IMR-90 (cell line): ENCODE measurements at regions not wholly inside any gene's neighbourhood (a gene's known extent, or its start where the extent isn't known, plus 50 kb on each side); places are given as distances from the start of the nearest gene placed in this dataset.

Source experiments
- ATAC-seq: fragments of 200-7000 bp; cut with Tn5 transposase; 2 replicates; pipeline ENCODE4 v1.9.1; 2020; ENCODE audit warnings: low read depth, mild to moderate bottlenecking, moderate library complexity
- BruUV-seq: library from RNA; stranded (reverse); fragments of 400-500 nt; replicated peaks from 2 replicates; lab custom pipeline; 2021; lab: Mats Ljungman, UMichigan
- CTCF ChIA-PET: fragments of 300-600 bp; formaldehyde crosslinking; extraction: SDS; loops from one replicate; lab custom pipeline; 2021; ENCODE audit warnings: antibody characterized with exemption; lab: Yijun Ruan, JAX
- POLR2A ChIA-PET: fragments of 300-600 bp; sonication (Branson Sonifier 250); formaldehyde crosslinking; loops from one replicate; lab custom pipeline; 2022; ENCODE audit warnings: antibody characterized with exemption; ENCODE audit not compliant: unreplicated experiment; lab: Charles Lee
- DNase-seq: peaks from one replicate; pipeline ENCODE4 v3.0.0; 2013
- H2AFZ ChIP-seq: replicated peaks from 2 replicates; pipeline ENCODE3; 2013; ENCODE audit warnings: low read length, mild to moderate bottlenecking; ENCODE audit not compliant: poor library complexity
- H2AK5ac ChIP-seq: 2 replicates; pipeline ENCODE4 v1.6.1; 2013; ENCODE audit warnings: low read depth, low read length, inconsistent platforms
- H2AK9ac ChIP-seq: replicated peaks from 2 replicates; pipeline ENCODE3; 2013; ENCODE audit warnings: mild to moderate bottlenecking, low read depth, low read length, moderate library complexity; ENCODE audit not compliant: poor library complexity
- H2BK120ac ChIP-seq: 2 replicates; pipeline ENCODE4 v1.6.1; 2013; ENCODE audit warnings: low read depth, low read length, inconsistent platforms
- H2BK15ac ChIP-seq: 3 replicates; pipeline ENCODE4 v1.6.1; 2013; ENCODE audit warnings: low read depth, low read length, inconsistent platforms
- H2BK20ac ChIP-seq: 2 replicates; pipeline ENCODE4 v1.6.1; 2013; ENCODE audit warnings: low read depth, mild to moderate bottlenecking, inconsistent platforms, low read length, moderate library complexity
- H2BK5ac ChIP-seq: 2 replicates; pipeline ENCODE4 v1.6.1; 2013; ENCODE audit warnings: mild to moderate bottlenecking, low read depth, low read length, inconsistent platforms; ENCODE audit not compliant: poor library complexity, severe bottlenecking
- H3K14ac ChIP-seq: replicated peaks from 2 replicates; pipeline ENCODE4 v1.6.1; 2013; ENCODE audit warnings: low read depth, low read length, inconsistent platforms
- H3K18ac ChIP-seq: 2 replicates; pipeline ENCODE4 v1.6.1; 2013; ENCODE audit warnings: low read depth, low read length, control low read depth
- H3K23ac ChIP-seq: 2 replicates; pipeline ENCODE4 v1.6.1; 2013; ENCODE audit warnings: low read depth, low read length, inconsistent platforms
- H3K27ac ChIP-seq: 2 replicates; pipeline ENCODE4 v1.5.1; 2013; ENCODE audit warnings: mild to moderate bottlenecking, control low read depth, low read length; ENCODE audit not compliant: insufficient read depth
- H3K27me3 ChIP-seq: 2 replicates; pipeline ENCODE4 v1.6.1; 2013; ENCODE audit warnings: low read length; ENCODE audit not compliant: control insufficient read depth, insufficient read depth
- H3K36me3 ChIP-seq: 2 replicates; pipeline ENCODE4 v1.6.1; 2013; ENCODE audit warnings: low read length, mixed read lengths; ENCODE audit not compliant: control insufficient read depth, insufficient read depth
- H3K4ac ChIP-seq: 2 replicates; pipeline ENCODE4 v1.6.1; 2013; ENCODE audit warnings: low read depth, low read length, inconsistent platforms
- H3K4me1 ChIP-seq: 2 replicates; pipeline ENCODE4 v1.6.1; 2013; ENCODE audit warnings: low read length, mixed read lengths; ENCODE audit not compliant: control insufficient read depth, insufficient read depth
- H3K4me2 ChIP-seq: 2 replicates; pipeline ENCODE4 v1.6.1; 2013; ENCODE audit warnings: low read depth, mild to moderate bottlenecking, control low read depth, low read length, moderate library complexity
- H3K4me3 ChIP-seq: 2 replicates; pipeline ENCODE4 v1.5.1; 2013; ENCODE audit warnings: low read depth, mild to moderate bottlenecking, control low read depth, low read length, moderate library complexity; ENCODE audit not compliant: insufficient read depth
- H3K56ac ChIP-seq: 2 replicates; pipeline ENCODE4 v1.6.1; 2013; ENCODE audit warnings: low read length, inconsistent platforms; ENCODE audit not compliant: insufficient read depth; ENCODE audit errors: extremely low read depth
- H3K79me1 ChIP-seq, 2 experiments: 2 replicates each; pipeline ENCODE4 v1.6.1; 2013; ENCODE audit warnings: low read length in 2 of 2, inconsistent platforms in 1 of 2, low read depth in 1 of 2
- H3K9ac ChIP-seq: 2 replicates; pipeline ENCODE4 v1.6.1; 2013; ENCODE audit warnings: low read depth, low read length, control low read depth
- H3K9me1 ChIP-seq: 2 replicates; pipeline ENCODE4 v1.6.1; 2013; ENCODE audit warnings: low read length, inconsistent platforms; ENCODE audit not compliant: insufficient read depth
- H3K9me3 ChIP-seq: 2 replicates; pipeline ENCODE4 v1.6.1; 2013; ENCODE audit warnings: low read length; ENCODE audit not compliant: control insufficient read depth, insufficient read depth
- H4K20me1 ChIP-seq: 2 replicates; pipeline ENCODE4 v1.6.1; 2013; ENCODE audit warnings: low read length, inconsistent platforms; ENCODE audit not compliant: insufficient read depth
- H4K5ac ChIP-seq: 2 replicates; pipeline ENCODE4 v1.6.1; 2013; ENCODE audit warnings: mild to moderate bottlenecking, low read depth, low read length, control low read depth
- H4K8ac ChIP-seq, 2 experiments: 2 replicates each; pipeline ENCODE4 v1.6.1; 2013; ENCODE audit warnings: low read depth in 2 of 2, low read length in 2 of 2, control low read depth in 1 of 2, inconsistent platforms in 1 of 2
- H4K91ac ChIP-seq: 2 replicates; pipeline ENCODE4 v1.6.1; 2013; ENCODE audit warnings: low read depth, low read length, inconsistent platforms; ENCODE audit not compliant: insufficient read depth
- BHLHE40 ChIP-seq: fragments of 150-350 bp; IDR thresholded peaks from 2 replicates; pipeline ENCODE4 v1.6.1; 2016; ENCODE audit warnings: mild to moderate bottlenecking, low read depth, low read length
- CEBPB ChIP-seq: IDR thresholded peaks from 2 replicates; pipeline ENCODE4 v1.6.1; 2012; ENCODE audit warnings: low read depth, low read length, improper control_type of control experiment
- MAZ ChIP-seq: IDR thresholded peaks from 2 replicates; pipeline ENCODE4 v1.6.1; 2012; ENCODE audit warnings: low read depth, mild to moderate bottlenecking, low read length, improper control_type of control experiment, moderate library complexity, borderline replicate concordance
- MXI1 ChIP-seq: IDR thresholded peaks from 2 replicates; pipeline ENCODE4 v1.6.1; 2012; ENCODE audit warnings: low read depth, mild to moderate bottlenecking, low read length, moderate library complexity, borderline replicate concordance
- POLR2A ChIP-seq: IDR thresholded peaks from 2 replicates; pipeline ENCODE4 v1.6.1; 2012; ENCODE audit warnings: mild to moderate bottlenecking, low read depth, low read length
- RFX5 ChIP-seq: IDR thresholded peaks from 2 replicates; pipeline ENCODE4 v1.8.0; 2012; ENCODE audit warnings: low read depth, mild to moderate bottlenecking, low read length, moderate library complexity
- SMC3 ChIP-seq: fragments of 150-350 bp; IDR thresholded peaks from 2 replicates; pipeline ENCODE4 v1.6.1; 2016; ENCODE audit warnings: low read depth, mild to moderate bottlenecking, antibody characterized with exemption, low read length, moderate library complexity
- WGBS, 2 experiments: methylation state at CpG; one replicate each; pipeline versions ENCODE4 v1.1.5 to v1.1.7; 2013; ENCODE audit warnings: missing lambda C conversion rate in 2 of 2; ENCODE audit not compliant: insufficient read length in 1 of 2; ENCODE audit errors: extremely low coverage in 2 of 2; 5-methylcytosine and 5-hydroxymethylcytosine counted together
- dilution Hi-C: fragments of 300-500 bp; cut with HindIII; formaldehyde crosslinking; loops from one replicate; pipeline ENCODE4 v1.14.3; 2018; ENCODE audit warnings: low sequenced_read_pairs; ENCODE audit not compliant: unreplicated experiment
- in situ Hi-C: fragments of 300-500 bp; cut with MboI; formaldehyde crosslinking; loops from 3 replicates; pipeline ENCODE4 v1.14.3; 2019; ENCODE audit warnings: low sequenced_read_pairs, inconsistent platforms, mixed read lengths
- intact Hi-C: fragments of 100-400 bp; cut with micrococcal nuclease; formaldehyde crosslinking; loops from 2 replicates; pipeline ENCODE4 v1.10.0; 2022

- no peak overlapping the region for H2BK5ac ChIP-seq
- no peak overlapping the region for H3K27ac ChIP-seq
- POLR2A ChIA-PET = no interaction called here
- no TSS peak for BruUV-seq
- dilution Hi-C loops = no loop called here
- H3K23ac ChIP-seq = no peak overlapping the region
- intact Hi-C loops = no loop called here
- no peak overlapping the region for H2BK15ac ChIP-seq
- H2AK5ac ChIP-seq = no peak overlapping the region
- in situ Hi-C loops = no loop called here
- H2BK20ac ChIP-seq = no peak overlapping the region
- no peaks in the 10 kb centered on the region for H4K20me1 ChIP-seq
- H3K9me3 ChIP-seq = peaks cover 8% of the 10 kb centered on the region; the same call in 1 of the 2 replicates
- H2AFZ ChIP-seq = no peak overlapping the region
- H4K5ac ChIP-seq = no peak overlapping the region
- H4K91ac ChIP-seq = no peak overlapping the region
- no peaks in the 10 kb centered on the region for H3K4me1 ChIP-seq
- ATAC-seq (no peak), DNase-seq (no peak)
- no peaks in the 10 kb centered on the region for H3K79me1 ChIP-seq
- H3K14ac ChIP-seq = no peak overlapping the region
- H3K18ac ChIP-seq = no peak overlapping the region
- H3K4me2 ChIP-seq = no peak overlapping the region
- no peak overlapping the region for H3K56ac ChIP-seq
- H2BK120ac ChIP-seq = no peak overlapping the region
- no peak overlapping the region for H3K9ac ChIP-seq
- no peak overlapping the region for H4K8ac ChIP-seq
- no peaks in the 10 kb centered on the region for H3K27me3 ChIP-seq
- no CpG with 5 or more reads among the region's 1 CpG for WGBS, 2 experiments
- H3K4me3 ChIP-seq = no peak overlapping the region
- no peak overlapping the region for H3K4ac ChIP-seq
- TF ChIP-seq BHLHE40 (no peak), POLR2A (no peak), CEBPB (no peak), SMC3 (no peak), MXI1 (no peak), MAZ (no peak), RFX5 (no peak)
- CTCF ChIA-PET = no interaction called here
- no peak overlapping the region for H2AK9ac ChIP-seq
- no peaks in the 10 kb centered on the region for H3K9me1 ChIP-seq
- H3K36me3 ChIP-seq = no peaks in the 10 kb centered on the region
These were observed 722.6 kb downstream of the ARAP2 start for GRCh38 chr4:35521682-35522081.
